GM12873 (cell line): ENCODE measurements at regions not wholly inside any gene's neighbourhood (a gene's known extent, or its start where the extent isn't known, plus 50 kb on each side); places are given as distances from the start of the nearest gene placed in this dataset.

Experiments used
- CTCF ChIP-seq: IDR thresholded peaks from 2 replicates; pipeline ENCODE4 v1.5.1; 2012; ENCODE audit warnings: low read depth, mild to moderate bottlenecking, moderate library complexity, low read length, control low read depth; ENCODE audit not compliant: insufficient read depth; ENCODE audit errors: missing control alignments

- no peak for TF ChIP-seq CTCF
These were observed 362.0 kb downstream of the ADGRL2 start for GRCh38 chr1:82162486-82163420.

GRCh38 chr1:82161700-82162141, 361.0 kb downstream of the ADGRL2 start:
- no peak for TF ChIP-seq CTCF

- no peak for TF ChIP-seq CTCF
These were observed 360.2 kb downstream of the ADGRL2 start for GRCh38 chr1:82160903-82161302.

- no peak for TF ChIP-seq CTCF
These were observed 359.3 kb downstream of the ADGRL2 start for GRCh38 chr1:82160036-82160435.

- no peak for TF ChIP-seq CTCF
These were observed 358.2 kb downstream of the ADGRL2 start for GRCh38 chr1:82158981-82159380.

GRCh38 chr1:82154219-82154970, 353.7 kb downstream of the ADGRL2 start:
- no peak for TF ChIP-seq CTCF

GRCh38 chr1:82153752-82154151, 353.0 kb downstream of the ADGRL2 start:
- no peak for TF ChIP-seq CTCF
